NCI-H748 (cell line): ENCODE measurements at regions not wholly inside any gene's neighbourhood (a gene's known extent, or its start where the extent isn't known, plus 50 kb on each side); places are given as distances from the start of the nearest gene placed in this dataset.

ENCODE experiments used
- DNase-seq: peaks from one replicate; lab custom pipeline; 2025; ENCODE audit not compliant: unreplicated experiment; lab: John Stamatoyannopoulos, UW

GRCh38 chr3:72439321-72440183, 408.7 kb downstream of the SHQ1 start:
- DNase-seq: no peak

GRCh38 chr3:72437661-72438406, 410.4 kb downstream of the SHQ1 start:
- DNase-seq: no peak

- DNase-seq: no peak
Observed at GRCh38 chr3:72436863-72437592, 411.2 kb downstream of the SHQ1 start.

GRCh38 chr3:72434296-72434695, 413.9 kb downstream of the SHQ1 start:
- no peak for DNase-seq

- no peak for DNase-seq
Observed at GRCh38 chr3:72432246-72432645, 416.0 kb downstream of the SHQ1 start.

- DNase-seq: no peak
Observed at GRCh38 chr3:72429589-72430353, 418.5 kb downstream of the SHQ1 start.

GRCh38 chr3:72428803-72429202, 419.4 kb downstream of the SHQ1 start:
- DNase-seq: no peak

- DNase-seq: no peak
Observed at GRCh38 chr3:72427624-72428023, 420.6 kb downstream of the SHQ1 start.

GRCh38 chr3:72426618-72427397, 421.4 kb downstream of the SHQ1 start:
- DNase-seq: no peak

GRCh38 chr3:72423643-72424042, 424.6 kb downstream of the SHQ1 start:
- no peak for DNase-seq

GRCh38 chr3:72421786-72422185, 426.5 kb downstream of the SHQ1 start:
- DNase-seq: no peak

GRCh38 chr3:72421126-72421525, 427.1 kb downstream of the SHQ1 start:
- DNase-seq: no peak

GRCh38 chr3:72418856-72419255, 429.4 kb downstream of the SHQ1 start:
- no peak for DNase-seq

GRCh38 chr3:72418244-72418643, 430.0 kb downstream of the SHQ1 start:
- no peak for DNase-seq

GRCh38 chr3:72414481-72415016, 433.7 kb downstream of the SHQ1 start:
- no peak for DNase-seq

GRCh38 chr3:72413228-72413627, 435.0 kb downstream of the SHQ1 start:
- DNase-seq: no peak

GRCh38 chr3:72412340-72412956, 435.8 kb downstream of the SHQ1 start:
- no peak for DNase-seq

- no peak for DNase-seq
Observed at GRCh38 chr3:72411843-72412242, 436.4 kb downstream of the SHQ1 start.

GRCh38 chr3:72411126-72411525, 437.1 kb downstream of the SHQ1 start:
- no peak for DNase-seq
